ENCODE measurements at regions not wholly inside any gene's neighbourhood (a gene's known extent, or its start where the extent isn't known, plus 50 kb on each side); places are given as distances from the start of the nearest gene placed in this dataset.

DNA sequence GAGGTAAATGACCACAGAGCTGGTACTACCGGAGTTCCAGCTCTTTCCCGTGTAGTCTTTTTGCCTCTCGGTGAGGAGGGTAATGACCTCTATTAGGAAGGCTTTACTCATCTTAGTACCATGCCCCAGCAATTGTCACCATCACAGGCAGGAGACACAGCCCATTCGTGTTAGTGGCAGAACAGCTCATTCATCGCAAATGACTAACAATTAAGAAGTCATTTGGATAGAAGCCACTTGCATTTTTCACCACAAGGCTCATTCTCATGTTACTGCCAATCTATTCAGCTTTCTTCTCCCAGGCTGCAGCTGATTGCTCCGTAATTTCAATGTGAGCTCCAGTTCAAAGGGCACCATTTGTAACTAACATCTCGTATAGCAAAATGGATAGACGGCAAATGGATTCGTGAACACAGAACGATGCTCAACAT is 718.8 kb upstream of the TMEM132C start:
- TF ChIP-seq, protein P1, sequence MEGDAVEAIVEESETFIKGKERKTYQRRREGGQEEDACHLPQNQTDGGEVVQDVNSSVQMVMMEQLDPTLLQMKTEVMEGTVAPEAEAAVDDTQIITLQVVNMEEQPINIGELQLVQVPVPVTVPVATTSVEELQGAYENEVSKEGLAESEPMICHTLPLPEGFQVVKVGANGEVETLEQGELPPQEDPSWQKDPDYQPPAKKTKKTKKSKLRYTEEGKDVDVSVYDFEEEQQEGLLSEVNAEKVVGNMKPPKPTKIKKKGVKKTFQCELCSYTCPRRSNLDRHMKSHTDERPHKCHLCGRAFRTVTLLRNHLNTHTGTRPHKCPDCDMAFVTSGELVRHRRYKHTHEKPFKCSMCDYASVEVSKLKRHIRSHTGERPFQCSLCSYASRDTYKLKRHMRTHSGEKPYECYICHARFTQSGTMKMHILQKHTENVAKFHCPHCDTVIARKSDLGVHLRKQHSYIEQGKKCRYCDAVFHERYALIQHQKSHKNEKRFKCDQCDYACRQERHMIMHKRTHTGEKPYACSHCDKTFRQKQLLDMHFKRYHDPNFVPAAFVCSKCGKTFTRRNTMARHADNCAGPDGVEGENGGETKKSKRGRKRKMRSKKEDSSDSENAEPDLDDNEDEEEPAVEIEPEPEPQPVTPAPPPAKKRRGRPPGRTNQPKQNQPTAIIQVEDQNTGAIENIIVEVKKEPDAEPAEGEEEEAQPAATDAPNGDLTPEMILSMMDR (IDR thresholded peaks at IDR 0.05), result no peak
- TF ChIP-seq POLR2AphosphoS5 (IDR thresholded peaks at IDR 0.05), result no peak

Data from prostate gland (tissue), 2 donors.